ENCODE measurements at regions not wholly inside any gene's neighbourhood (a gene's known extent, or its start where the extent isn't known, plus 50 kb on each side); places are given as distances from the start of the nearest gene placed in this dataset.

DNA sequence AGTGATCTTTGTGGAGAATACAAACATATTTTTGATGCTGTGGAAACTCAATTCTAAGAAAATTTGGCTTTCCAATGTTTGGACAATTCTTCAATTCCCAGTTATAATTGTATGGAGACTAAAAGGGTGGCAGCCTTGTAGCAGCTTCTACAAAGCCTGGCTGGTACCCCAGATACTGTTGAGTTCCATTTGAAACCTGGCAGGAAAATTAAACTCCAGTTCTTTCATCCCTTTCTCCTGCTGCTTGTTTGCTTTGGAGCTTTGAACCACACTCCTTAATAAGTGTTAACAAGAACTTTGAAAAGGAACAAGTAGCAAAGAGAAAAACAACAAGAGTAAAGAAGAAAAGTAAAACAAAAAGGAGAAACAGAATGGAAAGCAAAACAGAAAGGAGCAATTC, 172.6 kb upstream of the ADAMTS5 start:
- Mint-ChIP-seq H3K4me3 (ENCODE audit: unreplicated experiment) (no peak overlapping the region), H3K36me3 (ENCODE audit: insufficient read depth, unreplicated experiment) (no peaks in the 10 kb centered on the region), H3K27me3 (ENCODE audit: insufficient read depth, unreplicated experiment) (no peaks in the 10 kb centered on the region), H3K4me1 (ENCODE audit: insufficient read depth, unreplicated experiment) (no peaks in the 10 kb centered on the region), H3K27ac (ENCODE audit: low read depth, unreplicated experiment) (no peak overlapping the region), H3K9me3 (ENCODE audit: unreplicated experiment) (no peaks in the 10 kb centered on the region)
- TF ChIP-seq, protein P1, sequence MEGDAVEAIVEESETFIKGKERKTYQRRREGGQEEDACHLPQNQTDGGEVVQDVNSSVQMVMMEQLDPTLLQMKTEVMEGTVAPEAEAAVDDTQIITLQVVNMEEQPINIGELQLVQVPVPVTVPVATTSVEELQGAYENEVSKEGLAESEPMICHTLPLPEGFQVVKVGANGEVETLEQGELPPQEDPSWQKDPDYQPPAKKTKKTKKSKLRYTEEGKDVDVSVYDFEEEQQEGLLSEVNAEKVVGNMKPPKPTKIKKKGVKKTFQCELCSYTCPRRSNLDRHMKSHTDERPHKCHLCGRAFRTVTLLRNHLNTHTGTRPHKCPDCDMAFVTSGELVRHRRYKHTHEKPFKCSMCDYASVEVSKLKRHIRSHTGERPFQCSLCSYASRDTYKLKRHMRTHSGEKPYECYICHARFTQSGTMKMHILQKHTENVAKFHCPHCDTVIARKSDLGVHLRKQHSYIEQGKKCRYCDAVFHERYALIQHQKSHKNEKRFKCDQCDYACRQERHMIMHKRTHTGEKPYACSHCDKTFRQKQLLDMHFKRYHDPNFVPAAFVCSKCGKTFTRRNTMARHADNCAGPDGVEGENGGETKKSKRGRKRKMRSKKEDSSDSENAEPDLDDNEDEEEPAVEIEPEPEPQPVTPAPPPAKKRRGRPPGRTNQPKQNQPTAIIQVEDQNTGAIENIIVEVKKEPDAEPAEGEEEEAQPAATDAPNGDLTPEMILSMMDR (IDR thresholded peaks at IDR 0.05; ENCODE audit: unreplicated experiment): no peak
- no TSS peak for BruUV-seq (replicated peaks)
- intact Hi-C loops (cut with micrococcal nuclease): no loop called here
- CTCF ChIA-PET: no interaction called here
- DNase-seq (ENCODE audit: unreplicated experiment): no peak
- POLR2A ChIA-PET: no interaction called here

DNA sequence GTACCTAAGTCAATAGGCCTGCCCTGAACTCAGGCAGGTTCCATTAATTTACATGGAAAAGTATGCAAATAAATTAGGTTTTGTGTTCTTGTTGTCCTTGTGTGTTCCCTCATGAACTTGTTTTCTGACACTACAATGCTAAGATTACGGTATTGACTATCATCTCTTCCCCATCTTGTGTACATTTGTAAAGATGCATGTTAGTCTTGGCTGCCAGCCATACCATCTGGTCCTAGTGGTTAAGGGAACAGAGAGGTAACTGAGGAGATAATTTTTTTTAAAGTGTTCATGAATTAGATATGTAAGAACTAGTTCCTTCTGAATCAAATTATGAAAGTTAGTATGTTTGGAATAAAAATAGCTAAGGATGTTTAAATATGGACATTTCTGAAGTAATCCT, 167.6 kb upstream of the ADAMTS5 start:
- CTCF ChIA-PET: no interaction called here
- H3K27ac Mint-ChIP-seq (ENCODE audit: low read depth, unreplicated experiment): no peak overlapping the region
- no peak overlapping the region for H3K4me3 Mint-ChIP-seq (ENCODE audit: unreplicated experiment)
- no peaks in the 10 kb centered on the region for H3K27me3 Mint-ChIP-seq (ENCODE audit: insufficient read depth, unreplicated experiment)
- BruUV-seq (replicated peaks): no TSS peak
- peaks cover 6% of the 10 kb centered on the region for H3K4me1 Mint-ChIP-seq (ENCODE audit: insufficient read depth, unreplicated experiment)
- POLR2A ChIA-PET: no interaction called here
- TF ChIP-seq, protein P1 (IDR thresholded peaks at IDR 0.05; ENCODE audit: unreplicated experiment): no peak
- DNase-seq (ENCODE audit: unreplicated experiment): peak; percentile 43
- intact Hi-C loops (cut with micrococcal nuclease): no loop called here
- H3K36me3 Mint-ChIP-seq (ENCODE audit: insufficient read depth, unreplicated experiment): no peaks in the 10 kb centered on the region
- H3K9me3 Mint-ChIP-seq (ENCODE audit: unreplicated experiment): no peaks in the 10 kb centered on the region

DNA sequence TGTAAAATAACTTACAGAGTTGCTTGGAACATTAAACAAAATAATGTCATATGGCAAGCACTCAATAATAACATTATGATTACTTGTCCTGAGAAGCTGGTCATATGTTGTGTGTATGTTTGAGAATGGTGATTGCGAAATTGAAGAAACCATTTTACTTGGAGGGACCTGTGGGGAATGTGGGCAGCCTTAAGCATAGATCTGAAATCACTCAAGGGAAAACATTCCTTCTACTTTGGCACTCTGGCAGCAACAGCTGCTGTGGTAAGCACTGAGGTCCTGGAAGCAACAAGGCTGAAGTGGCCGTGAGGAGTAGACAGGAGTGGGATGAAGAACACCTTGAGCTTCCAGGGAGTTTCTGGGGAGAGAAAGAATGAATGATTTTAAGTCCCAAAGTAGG, 165.4 kb upstream of the ADAMTS5 start:
- H3K4me1 Mint-ChIP-seq (ENCODE audit: insufficient read depth, unreplicated experiment): peaks cover 6% of the 10 kb centered on the region
- no peaks in the 10 kb centered on the region for H3K9me3 Mint-ChIP-seq (ENCODE audit: unreplicated experiment)
- ChIA-PET POLR2A (no interaction called here), CTCF (no interaction called here)
- intact Hi-C loops (cut with micrococcal nuclease): no loop called here
- no peak for DNase-seq (ENCODE audit: unreplicated experiment)
- BruUV-seq (replicated peaks): no TSS peak
- no peaks in the 10 kb centered on the region for H3K27me3 Mint-ChIP-seq (ENCODE audit: insufficient read depth, unreplicated experiment)
- H3K36me3 Mint-ChIP-seq (ENCODE audit: insufficient read depth, unreplicated experiment): no peaks in the 10 kb centered on the region
- no peak overlapping the region for H3K4me3 Mint-ChIP-seq (ENCODE audit: unreplicated experiment)
- TF ChIP-seq, protein P1 (IDR thresholded peaks at IDR 0.05; ENCODE audit: unreplicated experiment): no peak
- no peak overlapping the region for H3K27ac Mint-ChIP-seq (ENCODE audit: low read depth, unreplicated experiment)

DNA sequence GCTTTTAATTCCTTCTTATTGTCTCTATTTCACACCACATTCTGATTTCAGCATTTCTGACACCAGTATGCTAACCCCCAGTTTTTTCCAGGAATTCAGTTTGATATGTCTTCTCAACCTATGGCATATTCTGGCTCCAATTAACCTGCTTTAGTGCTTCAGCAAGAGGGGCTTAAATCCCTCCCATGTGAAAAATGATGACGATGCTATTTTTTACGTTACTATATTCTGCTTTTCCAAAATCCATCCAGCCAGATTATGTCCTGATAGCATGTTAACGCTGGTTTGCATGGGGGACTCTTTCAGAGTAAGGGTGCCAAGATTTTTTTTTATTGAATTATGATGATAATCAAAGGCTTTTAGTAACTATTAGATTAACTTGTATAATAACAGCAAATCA, 163.3 kb upstream of the ADAMTS5 start:
- Mint-ChIP-seq H3K4me1 (ENCODE audit: insufficient read depth, unreplicated experiment) (peaks cover 6% of the 10 kb centered on the region), H3K9me3 (ENCODE audit: unreplicated experiment) (no peaks in the 10 kb centered on the region), H3K4me3 (ENCODE audit: unreplicated experiment) (no peak overlapping the region), H3K36me3 (ENCODE audit: insufficient read depth, unreplicated experiment) (no peaks in the 10 kb centered on the region), H3K27ac (ENCODE audit: low read depth, unreplicated experiment) (no peak overlapping the region), H3K27me3 (ENCODE audit: insufficient read depth, unreplicated experiment) (no peaks in the 10 kb centered on the region)
- POLR2A ChIA-PET: no interaction called here
- DNase-seq (ENCODE audit: unreplicated experiment): no peak
- intact Hi-C loops (cut with micrococcal nuclease): no loop called here
- CTCF ChIA-PET: interaction anchor here (0.6 kb wide), 1 partner anchor 107 kb away, joined by 3 read pairs; no protein-coding TSS in a partner anchor
- TF ChIP-seq, protein P1 (IDR thresholded peaks at IDR 0.05; ENCODE audit: unreplicated experiment): no peak
- BruUV-seq (replicated peaks): no TSS peak

Data from MCF 10A (cell line).